ENCODE measurements at regions not wholly inside any gene's neighbourhood (a gene's known extent, or its start where the extent isn't known, plus 50 kb on each side); places are given as distances from the start of the nearest gene placed in this dataset.

GRCh38 chr1:60577029-60577428 is 503.5 kb upstream of the C1orf87 start:
- DNase-seq, result no peak

GRCh38 chr1:60575326-60575977 is 501.9 kb upstream of the C1orf87 start:
- no peak for DNase-seq

GRCh38 chr1:60573726-60574409 is 500.3 kb upstream of the C1orf87 start:
- peak; percentile 50 for DNase-seq

GRCh38 chr1:60573121-60573520 is 499.6 kb upstream of the C1orf87 start:
- no peak for DNase-seq

- no peak for DNase-seq
Observed at GRCh38 chr1:60572378-60572777, 498.8 kb upstream of the C1orf87 start.

GRCh38 chr1:60571811-60572210 is 498.2 kb upstream of the C1orf87 start:
- DNase-seq, result no peak

GRCh38 chr1:60569189-60569588 is 495.6 kb upstream of the C1orf87 start:
- DNase-seq, result no peak

- no peak for DNase-seq
Observed at GRCh38 chr1:60567256-60567655, 493.7 kb upstream of the C1orf87 start.

GRCh38 chr1:60564916-60565750 is 491.6 kb upstream of the C1orf87 start:
- peak; percentile 4 for DNase-seq

- DNase-seq, result no peak
Observed at GRCh38 chr1:60563777-60564535, 490.4 kb upstream of the C1orf87 start.

GRCh38 chr1:60562740-60563139 is 489.2 kb upstream of the C1orf87 start:
- no peak for DNase-seq

- DNase-seq, result no peak
Observed at GRCh38 chr1:60560701-60561100, 487.1 kb upstream of the C1orf87 start.

GRCh38 chr1:60558236-60558635 is 484.7 kb upstream of the C1orf87 start:
- DNase-seq, result no peak

GRCh38 chr1:60553730-60554129 is 480.2 kb upstream of the C1orf87 start:
- DNase-seq, result no peak

GRCh38 chr1:60547821-60548220 is 474.3 kb upstream of the C1orf87 start:
- DNase-seq, result no peak

- no peak for DNase-seq
Observed at GRCh38 chr1:60541831-60542532, 468.4 kb upstream of the C1orf87 start.

GRCh38 chr1:60540141-60540540 is 466.6 kb upstream of the C1orf87 start:
- no peak for DNase-seq

- DNase-seq, result no peak
Observed at GRCh38 chr1:60535713-60536112, 462.1 kb upstream of the C1orf87 start.

GRCh38 chr1:60527567-60527966 is 454.0 kb upstream of the C1orf87 start:
- no peak for DNase-seq

GRCh38 chr1:60516996-60517395 is 443.4 kb upstream of the C1orf87 start:
- DNase-seq, result no peak

- DNase-seq, result peak; percentile 7
Observed at GRCh38 chr1:60510162-60510561, 436.6 kb upstream of the C1orf87 start.

GRCh38 chr1:60504206-60504840 is 430.8 kb upstream of the C1orf87 start:
- peak; percentile 45 for DNase-seq

Measured in NCI-H69 (cell line).